Ovary (tissue), 3 donors: ENCODE measurements at regions not wholly inside any gene's neighbourhood (a gene's known extent, or its start where the extent isn't known, plus 50 kb on each side); places are given as distances from the start of the nearest gene placed in this dataset.

Experiments used
- CTCF ChIP-seq, 3 donors: fragments of 450-650 bp in 2 of 3; fragments of 200-600 bp in 1 of 3; IDR thresholded peaks; one replicate each; pipeline versions ENCODE4 v1.5.1 to v1.8.0; 2016 to 2022; ENCODE audit warnings: antibody characterized with exemption in 3 of 3, mild to moderate bottlenecking in 1 of 3
- POLR2A ChIP-seq: fragments of 450-650 bp; IDR thresholded peaks from one replicate; pipeline ENCODE4 v1.6.1; 2017; ENCODE audit warnings: antibody characterized with exemption, mild to moderate bottlenecking, moderate library complexity
- donor health status: DM: no; HTN: no; CAD: no.

- TF ChIP-seq POLR2A (no peak), CTCF (IDR thresholded peaks at IDR 0.05) (no peak)
Measured at GRCh38 chr4:31748382-31748781, 1028.2 kb downstream of the PCDH7 start.
